Pancreas (tissue), 10 donors: ENCODE measurements at regions not wholly inside any gene's neighbourhood (a gene's known extent, or its start where the extent isn't known, plus 50 kb on each side); places are given as distances from the start of the nearest gene placed in this dataset.

Experiments
- ATAC-seq, 4 donors: fragments of 200-7000 bp; cut with Tn5 transposase; one replicate each; pipeline versions ENCODE4 v1.8.0 to v1.9.1; 2020; ENCODE audit warnings: mild to moderate bottlenecking in 4 of 4, moderate library complexity in 4 of 4
- DNase-seq, 6 donors: peaks; one replicate each; pipeline ENCODE4 v3.0.0-alpha.2; 2020
- FAIRE-seq: peaks from 2 replicates; lab custom pipeline; 2012; peaks lifted over from hg19 to GRCh38; lab: Jason Lieb, UNC
- H3K27ac ChIP-seq, 4 donors: fragments of 200-600 bp; sonication (generic); 1 replicate in 3 of 4; 2 replicates in 1 of 4; pipeline versions ENCODE4 v1.5.0 to v1.8.0; 2020
- H3K27me3 ChIP-seq, 4 donors: fragments of 200-600 bp; one replicate each; pipeline ENCODE4 v1.8.0; 2021
- H3K36me3 ChIP-seq, 3 donors: fragments of 200-600 bp; sonication (generic) in 1 of 3; one replicate each; pipeline versions ENCODE4 v1.5.0 to v1.8.0; 2020 to 2021
- H3K4me1 ChIP-seq, 3 donors: fragments of 200-600 bp; one replicate each; pipeline ENCODE4 v1.8.0; 2021
- H3K4me3 ChIP-seq, 4 donors: fragments of 200-600 bp; sonication (generic) in 2 of 4; one replicate each; pipeline versions ENCODE4 v1.5.0 to v1.8.0; 2020 to 2021
- H3K9me3 ChIP-seq, 4 donors: fragments of 200-600 bp; one replicate each; pipeline ENCODE4 v1.8.0; 2021
- WGBS, 2 donors: extraction: QIAGEN DNeasy Blood & Tissue Kit; methylation state at CpG; one replicate each; pipeline ENCODE4 v1.1.7; 2013; 5-methylcytosine and 5-hydroxymethylcytosine counted together
- intact Hi-C, 3 donors: fragments of 100-400 bp; cut with DNase I; formaldehyde crosslinking; loops; one replicate each; pipeline versions ENCODE4 v1.11.1 to v1.14.2; 2022
- TF ChIP-seq, protein P1 (sequence below), 4 donors: fragments of 200-600 bp; sonication (generic) in 3 of 4; IDR thresholded peaks; one replicate each; pipeline versions ENCODE4 v1.5.0 to v1.8.0; 2021; ENCODE audit warnings: antibody characterized with exemption in 4 of 4
- donor health status: healthy with polysubstance abuse.
- donor health status: DM: no; HTN: no; CAD: no; lungs with moderate emphysema.
- donor health status: DM: no; HTN: no; CAD: no.
- donor health status: control.
- donor health status: control.
- donor health status: Bipolar disorder and iron deficiency.
- donor health status: DM: yes; HTN: yes; CAD: no.
- donor health status: DM: no; HTN: no; CAD: no.
- donor health status: DM: no; HTN: no; CAD: no.
- donor health status: DM: yes; HTN: yes; CAD: no.

DNA sequence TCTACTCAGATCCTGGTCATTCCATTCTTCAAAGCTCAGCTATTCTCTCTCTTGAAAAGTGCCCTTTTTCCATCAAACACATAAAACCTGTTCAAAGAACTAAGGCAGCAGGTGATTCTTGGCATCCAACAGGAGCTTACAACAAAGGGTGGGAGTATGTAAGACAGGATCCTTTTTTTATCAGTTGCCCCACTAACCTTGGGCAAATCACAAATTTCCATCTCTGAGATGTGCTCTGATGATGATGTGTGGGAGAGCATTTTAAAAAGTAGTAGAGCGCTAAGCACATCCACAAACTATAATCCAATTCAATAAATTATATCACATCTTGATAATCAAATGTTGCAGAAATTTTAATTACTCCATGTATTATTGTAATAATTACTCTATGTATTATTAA is 53.7 kb upstream of the FDX1 start:
- no peak for ATAC-seq
- H3K4me1 ChIP-seq, result peaks cover 0 to 10% (median 4%) of the 10 kb centered on the region in 3 donors
- no peaks in the 10 kb centered on the region for H3K27me3 ChIP-seq
- no peaks in the 10 kb centered on the region for H3K36me3 ChIP-seq
- no peak for DNase-seq
- no peak overlapping the region for H3K27ac ChIP-seq
- 94 to 96% methylated on average over 1 of the region's 1 CpG for WGBS, 2 donors
- TF ChIP-seq, protein P1, sequence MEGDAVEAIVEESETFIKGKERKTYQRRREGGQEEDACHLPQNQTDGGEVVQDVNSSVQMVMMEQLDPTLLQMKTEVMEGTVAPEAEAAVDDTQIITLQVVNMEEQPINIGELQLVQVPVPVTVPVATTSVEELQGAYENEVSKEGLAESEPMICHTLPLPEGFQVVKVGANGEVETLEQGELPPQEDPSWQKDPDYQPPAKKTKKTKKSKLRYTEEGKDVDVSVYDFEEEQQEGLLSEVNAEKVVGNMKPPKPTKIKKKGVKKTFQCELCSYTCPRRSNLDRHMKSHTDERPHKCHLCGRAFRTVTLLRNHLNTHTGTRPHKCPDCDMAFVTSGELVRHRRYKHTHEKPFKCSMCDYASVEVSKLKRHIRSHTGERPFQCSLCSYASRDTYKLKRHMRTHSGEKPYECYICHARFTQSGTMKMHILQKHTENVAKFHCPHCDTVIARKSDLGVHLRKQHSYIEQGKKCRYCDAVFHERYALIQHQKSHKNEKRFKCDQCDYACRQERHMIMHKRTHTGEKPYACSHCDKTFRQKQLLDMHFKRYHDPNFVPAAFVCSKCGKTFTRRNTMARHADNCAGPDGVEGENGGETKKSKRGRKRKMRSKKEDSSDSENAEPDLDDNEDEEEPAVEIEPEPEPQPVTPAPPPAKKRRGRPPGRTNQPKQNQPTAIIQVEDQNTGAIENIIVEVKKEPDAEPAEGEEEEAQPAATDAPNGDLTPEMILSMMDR (IDR thresholded peaks at IDR 0.05), result no peak
- H3K4me3 ChIP-seq, result no peak overlapping the region
- intact Hi-C loops, result loop anchor here in 1 of 3 donors (5.0 kb wide), 1 partner anchor 174 kb away; no protein-coding TSS in a partner anchor
- no peak for FAIRE-seq
- H3K9me3 ChIP-seq, result no peaks in the 10 kb centered on the region

DNA sequence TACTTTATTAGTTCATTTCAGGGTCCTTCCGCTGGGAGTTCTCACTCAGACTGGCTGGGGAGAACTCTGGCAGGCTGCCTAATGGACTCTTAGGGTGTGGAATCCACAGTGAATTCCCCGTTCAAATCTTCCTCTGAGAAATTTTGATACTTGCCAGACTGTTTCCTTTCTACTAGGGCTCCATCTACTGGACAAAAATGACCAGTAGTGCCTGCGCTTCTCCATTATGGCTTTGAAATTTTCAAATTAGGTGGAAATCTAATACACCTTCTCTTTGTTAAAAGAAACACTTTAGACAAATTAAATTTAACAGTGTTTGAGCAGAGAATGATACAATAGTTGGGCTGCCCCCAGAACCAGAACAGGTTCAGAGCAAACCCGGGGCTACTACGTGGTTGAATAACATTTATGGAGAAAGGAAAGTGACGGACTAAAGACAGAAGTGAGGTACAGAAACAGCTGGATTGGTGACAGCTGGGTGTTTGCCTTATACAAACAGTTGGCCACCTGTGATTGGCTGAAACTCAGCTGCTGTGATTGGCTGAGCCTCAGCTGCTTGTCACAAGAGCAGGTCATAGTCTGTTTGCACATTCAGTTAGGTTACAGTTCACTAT is 52.9 kb upstream of the FDX1 start:
- ATAC-seq, result peak; percentile 92 to 97 (median 94)
- Histone ChIP-seq H3K4me1 (peaks cover 0 to 10% (median 4%) of the 10 kb centered on the region in 3 donors), H3K27me3 (no peaks in the 10 kb centered on the region), H3K27ac (peak overlapping the region; percentile 35 to 76 (median 66)), H3K36me3 (no peaks in the 10 kb centered on the region), H3K9me3 (no peaks in the 10 kb centered on the region), H3K4me3 (peak overlapping the region in 2 of 4 donors; percentile 19 to 34)
- WGBS, 2 donors, result 5 to 6% methylated on average over 6 of the region's 6 CpGs
- TF ChIP-seq, protein P1 (IDR thresholded peaks at IDR 0.05), result peak; percentile 61 to 74 (median 67)
- intact Hi-C loops, result loop anchor here in 1 of 3 donors (5.0 kb wide), 1 partner anchor 175 kb away; no protein-coding TSS in a partner anchor
- peak; percentile 62 to 85 (median 80) for DNase-seq
- FAIRE-seq, result peak; percentile 91

DNA sequence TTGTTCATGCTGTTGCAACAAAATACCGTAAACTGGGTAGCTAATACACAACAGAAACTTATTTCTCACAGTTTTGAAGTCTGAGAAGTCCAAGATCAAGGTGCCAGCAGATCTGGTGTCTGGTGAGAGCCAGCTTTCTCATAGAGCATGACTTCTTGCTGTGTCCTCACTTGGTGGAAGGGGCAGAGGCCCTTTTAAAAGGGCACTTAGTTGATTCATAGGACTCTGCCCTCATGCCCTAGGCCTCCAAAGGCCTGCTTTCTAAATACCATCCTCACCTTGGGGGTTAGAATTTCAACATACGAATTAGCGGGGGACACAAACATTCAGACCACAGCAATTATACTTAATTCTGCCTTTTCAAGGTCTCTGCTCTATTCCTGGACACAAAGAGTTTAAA is 52.3 kb upstream of the FDX1 start:
- no peak for FAIRE-seq
- Histone ChIP-seq H3K4me1 (peaks cover 0 to 10% (median 4%) of the 10 kb centered on the region in 3 donors), H3K4me3 (peak overlapping the region in 1 of 4 donors; percentile 19), H3K9me3 (no peaks in the 10 kb centered on the region), H3K36me3 (no peaks in the 10 kb centered on the region), H3K27ac (peak overlapping the region; percentile 35 to 76 (median 66)), H3K27me3 (no peaks in the 10 kb centered on the region)
- WGBS, 2 donors, result 72 to 81% methylated on average over 3 of the region's 3 CpGs
- TF ChIP-seq, protein P1 (IDR thresholded peaks at IDR 0.05), result no peak
- ATAC-seq, result peak in 3 of 4 donors; percentile 8 to 18 (median 17)
- intact Hi-C loops, result loop anchor here in 1 of 3 donors (5.0 kb wide), 1 partner anchor 175 kb away; no protein-coding TSS in a partner anchor
- no peak for DNase-seq

DNA sequence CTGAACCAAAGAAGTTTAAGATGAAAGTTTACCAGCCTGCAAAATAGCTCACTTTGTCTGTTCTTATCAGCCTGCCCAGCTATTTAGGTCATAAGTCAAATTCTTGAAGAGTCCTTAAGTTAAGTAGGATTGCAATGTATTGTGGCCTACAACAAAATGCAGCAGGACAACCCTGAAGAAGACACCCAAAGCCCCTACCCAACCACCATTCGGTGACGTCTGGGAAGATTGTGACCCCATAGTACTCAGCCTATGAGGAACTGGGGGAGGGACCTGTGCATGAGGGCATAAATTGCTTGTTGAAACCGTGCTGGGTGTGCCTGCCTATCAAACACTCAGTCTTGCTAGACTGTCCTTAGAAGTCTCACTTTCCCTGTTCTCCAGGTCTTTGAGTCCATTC is 50.5 kb upstream of the FDX1 start:
- intact Hi-C loops, result loop anchor here in 1 of 3 donors (5.0 kb wide), 1 partner anchor 177 kb away; no protein-coding TSS in a partner anchor
- Histone ChIP-seq H3K9me3 (no peaks in the 10 kb centered on the region), H3K4me3 (no peak overlapping the region), H3K27ac (no peak overlapping the region), H3K36me3 (no peaks in the 10 kb centered on the region), H3K4me1 (peaks cover 0 to 10% (median 4%) of the 10 kb centered on the region in 3 donors), H3K27me3 (no peaks in the 10 kb centered on the region)
- TF ChIP-seq, protein P1 (IDR thresholded peaks at IDR 0.05), result no peak
- FAIRE-seq, result no peak
- no peak for DNase-seq
- 82 to 87% methylated on average over 3 of the region's 3 CpGs for WGBS, 2 donors
- no peak for ATAC-seq

DNA sequence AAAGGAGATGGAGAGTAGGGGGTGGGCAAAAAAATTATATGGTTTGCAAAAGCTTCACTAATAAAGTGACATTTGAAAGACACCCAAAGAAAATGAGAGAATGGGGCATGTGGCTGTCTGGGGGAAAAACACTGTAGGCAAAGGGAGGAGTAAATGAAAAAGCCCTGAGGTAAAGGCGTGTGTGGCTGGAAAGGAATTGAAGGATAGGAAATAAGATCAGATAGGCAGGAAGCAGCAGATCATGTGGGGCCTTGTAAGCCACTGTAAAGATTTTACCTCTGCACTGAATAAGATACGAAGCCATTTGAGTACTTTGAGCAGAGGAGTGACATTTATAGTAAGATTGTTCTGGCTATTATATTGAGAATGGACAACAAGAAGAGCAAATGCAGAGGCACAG is 49.8 kb upstream of the FDX1 start:
- TF ChIP-seq, protein P1 (IDR thresholded peaks at IDR 0.05), result no peak
- DNase-seq (no peak), FAIRE-seq (no peak), ATAC-seq (no peak)
- 86 to 89% methylated on average over 2 of the region's 2 CpGs for WGBS, 2 donors
- Histone ChIP-seq H3K9me3 (no peaks in the 10 kb centered on the region), H3K36me3 (no peaks in the 10 kb centered on the region), H3K4me1 (peaks cover 0 to 10% (median 4%) of the 10 kb centered on the region in 3 donors), H3K27ac (no peak overlapping the region), H3K27me3 (no peaks in the 10 kb centered on the region), H3K4me3 (no peak overlapping the region)
- intact Hi-C loops, result loop anchor here in 1 of 3 donors (5.0 kb wide), 1 partner anchor 178 kb away; no protein-coding TSS in a partner anchor
